A549 (cell line): ENCODE measurements at regions not wholly inside any gene's neighbourhood (a gene's known extent, or its start where the extent isn't known, plus 50 kb on each side); places are given as distances from the start of the nearest gene placed in this dataset.

Experiments
- ATAC-seq, 2 experiments: fragments of 200-7000 bp in 1 of 2; fragments of >200 bp in 1 of 2; cut with Nextera tagmentation in 1 of 2; cut with Tn5 transposase in 1 of 2; 3 replicates each; pipeline versions ENCODE4 v1.8.0 to v1.9.1; 2018 to 2020; ENCODE audit warnings: mild to moderate bottlenecking in 1 of 2, moderate library complexity in 1 of 2
- CTCF ChIA-PET: fragments of 300-600 bp; sonication (Branson Sonifier 250); formaldehyde crosslinking; extraction: SDS; loops from one replicate; lab custom pipeline; 2021; ENCODE audit warnings: antibody characterized with exemption, inconsistent platforms; lab: Yijun Ruan, JAX
- POLR2A ChIA-PET: fragments of 350-600 bp; formaldehyde crosslinking; extraction: SDS; loops from one replicate; lab custom pipeline; 2021; ENCODE audit warnings: antibody characterized with exemption, inconsistent platforms; lab: Yijun Ruan, JAX
- DNase-seq, 2 experiments: peaks; one replicate each; pipeline versions ENCODE4 v3.0.0 to v3.0.0-alpha.2; 2011 to 2016; ENCODE audit warnings: low read depth in 1 of 2, low spot score in 1 of 2
- FAIRE-seq: peaks from 2 replicates; lab custom pipeline; 2011; peaks lifted over from hg19 to GRCh38; lab: Jason Lieb, UNC
- H3K27ac ChIP-seq, 2 experiments: fragments of >200 bp; sonication (Bioruptor Twin); formaldehyde crosslinking; 3 replicates each; pipeline ENCODE4 v1.5.1; 2016 to 2017
- H3K4me1 ChIP-seq: fragments of >200 bp; sonication (Bioruptor Twin); formaldehyde crosslinking; 3 replicates; pipeline ENCODE4 v1.6.1; 2016
- H3K4me2 ChIP-seq: fragments of >200 bp; sonication (Bioruptor Twin); formaldehyde crosslinking; 3 replicates; pipeline ENCODE4 v1.6.1; 2016
- H3K4me3 ChIP-seq: fragments of >200 bp; sonication (Bioruptor Twin); formaldehyde crosslinking; 3 replicates; pipeline ENCODE4 v1.5.1; 2016
- H3K9me3 ChIP-seq: fragments of >200 bp; sonication (Bioruptor Twin); formaldehyde crosslinking; 3 replicates; pipeline ENCODE4 v1.6.1; 2016
- ATOH8 ChIP-seq: fragments of 250-450 bp; sonication (Bioruptor Pico); IDR thresholded peaks from 2 replicates; pipeline ENCODE4 v1.5.0; 2020; ENCODE audit warnings: low read depth, mild to moderate bottlenecking, moderate library complexity
- CBX2 ChIP-seq: fragments of 200-600 bp; sonication (generic); IDR thresholded peaks from 2 replicates; pipeline ENCODE4 v1.6.1; 2016; ENCODE audit warnings: low read depth, mild to moderate bottlenecking, borderline replicate concordance
- CBX8 ChIP-seq: fragments of 200-600 bp; sonication (generic); IDR thresholded peaks from 2 replicates; pipeline ENCODE4 v1.6.1; 2016
- CEBPB ChIP-seq, 2 experiments: fragments of >200 bp in 1 of 2; sonication (Bioruptor Twin) in 1 of 2; formaldehyde crosslinking in 1 of 2; IDR thresholded peaks; 2 replicates each; pipeline ENCODE4 v1.6.1; 2012 to 2016
- EHF ChIP-seq: fragments of 250-450 bp; sonication (Bioruptor Pico); IDR thresholded peaks from 2 replicates; pipeline ENCODE4 v1.5.0; 2020; ENCODE audit warnings: mild to moderate bottlenecking
- EP300 ChIP-seq, 2 experiments: fragments of >200 bp; sonication (Bioruptor Twin); formaldehyde crosslinking; IDR thresholded peaks; 2 replicates in 1 of 2; 3 replicates in 1 of 2; pipeline ENCODE4 v1.6.1; 2016 to 2017
- ESRRA ChIP-seq: fragments of 150-350 bp; IDR thresholded peaks from 2 replicates; pipeline ENCODE4 v1.6.1; 2014; ENCODE audit warnings: mild to moderate bottlenecking, low read length, borderline replicate concordance
- FOSB ChIP-seq: fragments of 250-450 bp; sonication (Bioruptor Pico); IDR thresholded peaks from 2 replicates; pipeline ENCODE4 v1.5.0; 2020; ENCODE audit warnings: mild to moderate bottlenecking, moderate library complexity
- FOSL2 ChIP-seq, 2 experiments: fragments of 450-650 bp in 1 of 2; fragments of >200 bp in 1 of 2; sonication (Bioruptor Twin) in 1 of 2; formaldehyde crosslinking; IDR thresholded peaks; 2 replicates each; pipeline versions ENCODE4 v1.5.0 to v1.6.1; 2016 to 2020; ENCODE audit warnings: mild to moderate bottlenecking in 1 of 2, moderate library complexity in 1 of 2
- HDAC2 ChIP-seq: fragments of 200-600 bp; sonication (generic); IDR thresholded peaks from 2 replicates; pipeline ENCODE4 v1.6.1; 2016
- HMGXB4 ChIP-seq: fragments of 250-450 bp; sonication (Bioruptor Pico); IDR thresholded peaks from 2 replicates; pipeline ENCODE4 v1.5.0; 2021; ENCODE audit warnings: mild to moderate bottlenecking, moderate library complexity, borderline replicate concordance
- HOXB13 ChIP-seq: fragments of 250-450 bp; sonication (Bioruptor Pico); IDR thresholded peaks from 2 replicates; pipeline ENCODE4 v1.5.0; 2020; ENCODE audit warnings: low read depth, mild to moderate bottlenecking, moderate library complexity
- JUN ChIP-seq, 2 experiments: fragments of >200 bp; sonication (Bioruptor Twin); formaldehyde crosslinking; IDR thresholded peaks; 2 replicates in 1 of 2; 3 replicates in 1 of 2; pipeline ENCODE4 v1.6.1; 2016 to 2017
- KDM1A ChIP-seq: fragments of 200-600 bp; sonication (generic); IDR thresholded peaks from 2 replicates; pipeline ENCODE4 v1.6.1; 2016; ENCODE audit warnings: low read depth, mild to moderate bottlenecking
- MAX ChIP-seq: IDR thresholded peaks from 2 replicates; pipeline ENCODE4 v1.6.1; 2012
- MYC ChIP-seq: IDR thresholded peaks from 2 replicates; pipeline ENCODE4 v1.6.1; 2012; ENCODE audit warnings: mild to moderate bottlenecking, inconsistent platforms, low read length, improper control_type of control experiment, borderline replicate concordance
- NPAS2 ChIP-seq: fragments of 250-450 bp; sonication (Bioruptor Pico); IDR thresholded peaks from 2 replicates; pipeline ENCODE4 v1.8.0; 2022; ENCODE audit warnings: mild to moderate bottlenecking, moderate library complexity, borderline replicate concordance
- PBX3 ChIP-seq: IDR thresholded peaks from 2 replicates; pipeline ENCODE4 v1.6.1; 2012
- POLR2AphosphoS2 ChIP-seq: conservative IDR thresholded peaks from 2 replicates; pipeline ENCODE4 v1.6.1; 2012; ENCODE audit warnings: low read length, improper control_type of control experiment, inconsistent platforms
- SMC3 ChIP-seq: fragments of >200 bp; sonication (Bioruptor Twin); formaldehyde crosslinking; IDR thresholded peaks from 3 replicates; pipeline ENCODE4 v1.6.1; 2018; ENCODE audit warnings: inconsistent platforms
- USF2 ChIP-seq: fragments of 450-650 bp; IDR thresholded peaks from 2 replicates; pipeline ENCODE4 v1.6.1; 2014; ENCODE audit warnings: antibody characterized with exemption
- ZSCAN20 ChIP-seq: fragments of 250-450 bp; sonication (Bioruptor Pico); IDR thresholded peaks from 2 replicates; pipeline ENCODE4 v1.8.0; 2022; ENCODE audit warnings: mild to moderate bottlenecking, moderate library complexity
- whole genome bisulfite sequencing: methylation state at CpG from one replicate; pipeline ENCODE4 v1.1.6; 2017; ENCODE audit errors: missing lambda C conversion rate; 5-methylcytosine and 5-hydroxymethylcytosine counted together

- TF ChIP-seq EP300 (IDR thresholded peaks at IDR 0.05) (no peak), EHF (CRISPR knock-in tag) (no peak), HDAC2 (no peak), FOSL2 (IDR thresholded peaks at IDR 0.05) (no peak), FOSL2 (CRISPR knock-in tag; IDR thresholded peaks at IDR 0.05) (no peak), POLR2AphosphoS2 (no peak), NPAS2 (CRISPR knock-in tag) (no peak), USF2 (no peak), MAX (no peak), ZSCAN20 (CRISPR knock-in tag) (no peak), CBX2 (no peak), JUN (IDR thresholded peaks at IDR 0.05) (no peak)
- POLR2A ChIA-PET: no interaction called here
- ATAC-seq (no peak), FAIRE-seq (no peak), DNase-seq (no peak)
- WGBS: 25% methylated on average over 4 of the region's 4 CpGs
- CTCF ChIA-PET: no interaction called here
- Histone ChIP-seq H3K4me1 (no peaks in the 10 kb centered on the region), H3K27ac (no peak overlapping the region), H3K9me3 (0 out of 3 replicates have a peak, but pooled peaks cover 2% of the 10 kb centered on the region), H3K4me2 (no peak overlapping the region), H3K4me3 (no peak overlapping the region)
These were observed 1432.8 kb downstream of the CDH11 start for GRCh38 chr16:63689068-63689467.

GRCh38 chr16:63684149-63685101 lies 1437.4 kb downstream of the CDH11 start:
- Histone ChIP-seq H3K4me1 (no peaks in the 10 kb centered on the region), H3K27ac (no peak overlapping the region), H3K4me2 (no peak overlapping the region), H3K9me3 (no peaks in the 10 kb centered on the region), H3K4me3 (no peak overlapping the region)
- ChIA-PET CTCF (no interaction called here), POLR2A (no interaction called here)
- TF ChIP-seq ATOH8: no peak
- TF ChIP-seq FOSB (CRISPR knock-in tag): no peak
- no peak for TF ChIP-seq CBX8
- no peak for TF ChIP-seq KDM1A
- TF ChIP-seq USF2: no peak
- no peak for TF ChIP-seq EHF (CRISPR knock-in tag)
- TF ChIP-seq MYC: no peak
- no peak for TF ChIP-seq SMC3
- TF ChIP-seq HOXB13: no peak
- no peak for TF ChIP-seq PBX3
- TF ChIP-seq NPAS2 (CRISPR knock-in tag): no peak
- no peak for TF ChIP-seq HMGXB4 (CRISPR knock-in tag)
- no peak for TF ChIP-seq ESRRA
- no peak for TF ChIP-seq CEBPB (IDR thresholded peaks at IDR 0.05)
- FAIRE-seq (no peak), ATAC-seq (no peak), DNase-seq (no peak)
- 16% methylated on average over 8 of the region's 8 CpGs for WGBS
